ENCODE measurements at regions not wholly inside any gene's neighbourhood (a gene's known extent, or its start where the extent isn't known, plus 50 kb on each side); places are given as distances from the start of the nearest gene placed in this dataset.

GRCh38 chr9:91061506-91061905 lies 259.9 kb downstream of the SYK start:
- peaks cover 7% of the 10 kb centered on the region for H3K9me3 Mint-ChIP-seq (ENCODE audit: unreplicated experiment)
- H3K27ac Mint-ChIP-seq (ENCODE audit: unreplicated experiment): no peak overlapping the region
- H3K4me3 ChIP-seq (ENCODE audit: insufficient read depth, low read depth, low read length): no peak overlapping the region
- no peak overlapping the region for H3K4me3 Mint-ChIP-seq (ENCODE audit: unreplicated experiment)
- no peak for DNase-seq (ENCODE audit: low read depth)
- peaks cover 11% of the 10 kb centered on the region for H3K4me1 Mint-ChIP-seq (ENCODE audit: low read depth, unreplicated experiment)
- H3K27me3 Mint-ChIP-seq (ENCODE audit: low read depth, unreplicated experiment): peaks cover 5% of the 10 kb centered on the region
- H4K20me1 ChIP-seq (ENCODE audit: insufficient read depth, low read length): no peaks in the 10 kb centered on the region
- H3K79me2 ChIP-seq (ENCODE audit: insufficient read depth, low read length): no peaks in the 10 kb centered on the region
- peak overlapping the region; percentile 51 for H3K27ac ChIP-seq (ENCODE audit: low read depth, low read length)
- H3K27me3 ChIP-seq (ENCODE audit: insufficient read depth, low read length): no peaks in the 10 kb centered on the region
- no peak for FAIRE-seq
- H3K4me1 ChIP-seq (ENCODE audit: insufficient read depth, low read length): peaks cover 18% of the 10 kb centered on the region
- H3K4me2 ChIP-seq (ENCODE audit: low read length): peak overlapping the region; percentile 57
- H3K9ac ChIP-seq (ENCODE audit: low read length): no peak overlapping the region
- H3K36me3 Mint-ChIP-seq (ENCODE audit: low read depth, unreplicated experiment): peaks cover 2% of the 10 kb centered on the region
- TF ChIP-seq EZH2 (IDR thresholded peaks at IDR 0.05; ENCODE audit: insufficient read depth, low read length) (no peak), CTCF (IDR thresholded peaks at IDR 0.05; ENCODE audit: insufficient read depth, low read depth, low read length) (no peak)
- H3K9me3 ChIP-seq (ENCODE audit: insufficient read depth, low read depth, low read length): no peaks in the 10 kb centered on the region
- no peak overlapping the region for H2AFZ ChIP-seq (ENCODE audit: low read depth, low read length)
- H3K36me3 ChIP-seq (ENCODE audit: insufficient read depth, low read length): no peaks in the 10 kb centered on the region

- Mint-ChIP-seq H3K4me3 (ENCODE audit: unreplicated experiment) (no peak overlapping the region), H3K36me3 (ENCODE audit: low read depth, unreplicated experiment) (peaks cover 3% of the 10 kb centered on the region), H3K27ac (ENCODE audit: unreplicated experiment) (no peak overlapping the region), H3K9me3 (ENCODE audit: unreplicated experiment) (peaks cover 9% of the 10 kb centered on the region), H3K27me3 (ENCODE audit: low read depth, unreplicated experiment) (peaks cover 11% of the 10 kb centered on the region), H3K4me1 (ENCODE audit: low read depth, unreplicated experiment) (peaks cover 11% of the 10 kb centered on the region)
- H3K27ac ChIP-seq (ENCODE audit: low read depth, low read length): no peak overlapping the region
- H3K4me1 ChIP-seq (ENCODE audit: insufficient read depth, low read length): peaks cover 15% of the 10 kb centered on the region
- no peaks in the 10 kb centered on the region for H3K79me2 ChIP-seq (ENCODE audit: insufficient read depth, low read length)
- TF ChIP-seq CTCF (IDR thresholded peaks at IDR 0.05; ENCODE audit: insufficient read depth, low read depth, low read length) (no peak), EZH2 (IDR thresholded peaks at IDR 0.05; ENCODE audit: insufficient read depth, low read length) (no peak)
- no peak overlapping the region for H3K9ac ChIP-seq (ENCODE audit: low read length)
- H3K9me3 ChIP-seq (ENCODE audit: insufficient read depth, low read depth, low read length): no peaks in the 10 kb centered on the region
- no peak overlapping the region for H3K4me3 ChIP-seq (ENCODE audit: insufficient read depth, low read depth, low read length)
- no peak overlapping the region for H2AFZ ChIP-seq (ENCODE audit: low read depth, low read length)
- no peak overlapping the region for H3K4me2 ChIP-seq (ENCODE audit: low read length)
- H3K36me3 ChIP-seq (ENCODE audit: insufficient read depth, low read length): no peaks in the 10 kb centered on the region
- DNase-seq (ENCODE audit: low read depth) (no peak), FAIRE-seq (no peak)
- peaks cover under 1% of the 10 kb centered on the region for H3K27me3 ChIP-seq (ENCODE audit: insufficient read depth, low read length)
- no peaks in the 10 kb centered on the region for H4K20me1 ChIP-seq (ENCODE audit: insufficient read depth, low read length)
Observed at GRCh38 chr9:91062281-91062680, 260.7 kb downstream of the SYK start.

- FAIRE-seq: no peak
- H3K4me3 ChIP-seq (ENCODE audit: insufficient read depth, low read depth, low read length): no peak overlapping the region
- H4K20me1 ChIP-seq (ENCODE audit: insufficient read depth, low read length): no peaks in the 10 kb centered on the region
- no peaks in the 10 kb centered on the region for H3K36me3 ChIP-seq (ENCODE audit: insufficient read depth, low read length)
- H2AFZ ChIP-seq (ENCODE audit: low read depth, low read length): no peak overlapping the region
- H3K9me3 ChIP-seq (ENCODE audit: insufficient read depth, low read depth, low read length): no peaks in the 10 kb centered on the region
- Mint-ChIP-seq H3K27ac (ENCODE audit: unreplicated experiment) (no peak overlapping the region), H3K9me3 (ENCODE audit: unreplicated experiment) (peaks cover 11% of the 10 kb centered on the region), H3K36me3 (ENCODE audit: low read depth, unreplicated experiment) (peaks cover 5% of the 10 kb centered on the region), H3K27me3 (ENCODE audit: low read depth, unreplicated experiment) (peaks cover 12% of the 10 kb centered on the region), H3K4me1 (ENCODE audit: low read depth, unreplicated experiment) (peaks cover 8% of the 10 kb centered on the region), H3K4me3 (ENCODE audit: unreplicated experiment) (no peak overlapping the region)
- no peaks in the 10 kb centered on the region for H3K79me2 ChIP-seq (ENCODE audit: insufficient read depth, low read length)
- peaks cover 15% of the 10 kb centered on the region for H3K4me1 ChIP-seq (ENCODE audit: insufficient read depth, low read length)
- H3K4me2 ChIP-seq (ENCODE audit: low read length): no peak overlapping the region
- H3K9ac ChIP-seq (ENCODE audit: low read length): no peak overlapping the region
- no peak overlapping the region for H3K27ac ChIP-seq (ENCODE audit: low read depth, low read length)
- TF ChIP-seq CTCF (IDR thresholded peaks at IDR 0.05; ENCODE audit: insufficient read depth, low read depth, low read length) (no peak), EZH2 (IDR thresholded peaks at IDR 0.05; ENCODE audit: insufficient read depth, low read length) (no peak)
- DNase-seq (ENCODE audit: low read depth): no peak
- peaks cover 2% of the 10 kb centered on the region for H3K27me3 ChIP-seq (ENCODE audit: insufficient read depth, low read length)
Observed at GRCh38 chr9:91063471-91063870, 261.9 kb downstream of the SYK start.

Measured in astrocyte (in vitro differentiated cells and primary cell).